B cell (primary cell): ENCODE measurements at regions not wholly inside any gene's neighbourhood (a gene's known extent, or its start where the extent isn't known, plus 50 kb on each side); places are given as distances from the start of the nearest gene placed in this dataset.

Source experiments
- CTCF ChIP-seq: fragments of 200-600 bp; IDR thresholded peaks from one replicate; pipeline ENCODE4 v1.8.0; 2022; ENCODE audit warnings: antibody characterized with exemption, mild to moderate bottlenecking
- EZH2 ChIP-seq: IDR thresholded peaks from 2 replicates; pipeline ENCODE4 v1.6.1; 2012; ENCODE audit warnings: borderline replicate concordance, low read depth, mild to moderate bottlenecking, moderate library complexity, low read length; ENCODE audit not compliant: insufficient read depth, poor library complexity, severe bottlenecking

- TF ChIP-seq EZH2: no peak
- TF ChIP-seq CTCF: no peak
Measured at GRCh38 chr21:38139380-38140168, 117.2 kb upstream of the KCNJ15 start.
